HFF-Myc (cell line): ENCODE measurements at regions not wholly inside any gene's neighbourhood (a gene's known extent, or its start where the extent isn't known, plus 50 kb on each side); places are given as distances from the start of the nearest gene placed in this dataset.

Experiments used
- DNase-seq: peaks from one replicate; pipeline ENCODE4 v3.0.0-alpha.2; 2011; ENCODE audit warnings: low read depth; ENCODE audit errors: extremely low read depth
- H3K4me3 ChIP-seq: replicated peaks from 2 replicates; pipeline ENCODE4 v1.5.1; 2011; ENCODE audit warnings: low read depth, mild to moderate bottlenecking, control low read depth, low read length
- TF ChIP-seq, protein P1 (sequence below): IDR thresholded peaks from 2 replicates; pipeline ENCODE4 v1.5.1; 2012; ENCODE audit warnings: mild to moderate bottlenecking, low read depth, low read length, control low read depth; ENCODE audit errors: missing control alignments

DNA sequence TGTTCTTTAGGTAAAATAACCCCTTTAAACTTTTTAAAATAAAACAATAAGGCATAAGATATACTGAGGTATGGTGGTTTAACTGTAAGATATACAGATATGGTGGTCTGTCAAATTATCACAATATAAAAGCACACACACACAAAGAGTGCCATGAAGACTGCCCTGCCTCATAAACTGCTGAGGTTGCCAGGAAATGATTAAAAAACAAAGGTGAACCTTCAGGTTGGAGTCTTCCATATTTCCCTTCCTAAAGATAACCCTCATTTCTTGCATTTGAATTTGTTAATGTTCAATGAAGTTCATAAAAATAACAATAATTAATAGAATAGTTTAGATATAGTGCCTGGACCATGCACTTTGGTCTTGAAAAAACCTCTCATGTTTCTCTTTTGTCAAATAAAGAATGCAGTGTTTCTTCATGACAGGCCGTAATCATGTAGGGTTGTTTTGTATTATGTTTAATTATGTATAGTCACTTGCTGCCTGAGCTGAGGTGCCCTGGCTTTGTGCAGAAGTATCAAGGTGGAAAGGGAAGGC is 123.6 kb upstream of the B3GALT2 start:
- H3K4me3 ChIP-seq, result no peak overlapping the region
- DNase-seq, result no peak
- TF ChIP-seq, protein P1, sequence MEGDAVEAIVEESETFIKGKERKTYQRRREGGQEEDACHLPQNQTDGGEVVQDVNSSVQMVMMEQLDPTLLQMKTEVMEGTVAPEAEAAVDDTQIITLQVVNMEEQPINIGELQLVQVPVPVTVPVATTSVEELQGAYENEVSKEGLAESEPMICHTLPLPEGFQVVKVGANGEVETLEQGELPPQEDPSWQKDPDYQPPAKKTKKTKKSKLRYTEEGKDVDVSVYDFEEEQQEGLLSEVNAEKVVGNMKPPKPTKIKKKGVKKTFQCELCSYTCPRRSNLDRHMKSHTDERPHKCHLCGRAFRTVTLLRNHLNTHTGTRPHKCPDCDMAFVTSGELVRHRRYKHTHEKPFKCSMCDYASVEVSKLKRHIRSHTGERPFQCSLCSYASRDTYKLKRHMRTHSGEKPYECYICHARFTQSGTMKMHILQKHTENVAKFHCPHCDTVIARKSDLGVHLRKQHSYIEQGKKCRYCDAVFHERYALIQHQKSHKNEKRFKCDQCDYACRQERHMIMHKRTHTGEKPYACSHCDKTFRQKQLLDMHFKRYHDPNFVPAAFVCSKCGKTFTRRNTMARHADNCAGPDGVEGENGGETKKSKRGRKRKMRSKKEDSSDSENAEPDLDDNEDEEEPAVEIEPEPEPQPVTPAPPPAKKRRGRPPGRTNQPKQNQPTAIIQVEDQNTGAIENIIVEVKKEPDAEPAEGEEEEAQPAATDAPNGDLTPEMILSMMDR, result no peak

DNA sequence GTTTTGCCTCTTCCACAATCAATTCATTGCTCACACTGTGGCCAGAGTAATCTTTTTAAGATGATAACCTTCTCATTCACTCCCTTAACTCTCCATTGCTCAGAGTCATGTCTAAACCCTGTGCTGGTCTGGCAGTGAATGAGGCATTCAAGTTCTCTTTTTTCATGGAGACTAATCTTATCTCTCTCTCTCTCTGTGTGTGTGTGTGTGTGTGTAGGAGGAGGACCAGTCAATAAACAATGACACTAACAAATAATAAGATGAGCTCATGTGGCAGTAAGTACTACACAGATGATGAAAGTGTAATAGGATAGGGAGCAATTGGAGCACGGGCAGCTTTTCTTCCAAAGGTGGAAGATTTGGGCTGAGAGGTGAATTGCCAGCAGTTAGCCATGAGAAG is 122.0 kb upstream of the B3GALT2 start:
- DNase-seq, result no peak
- no peak overlapping the region for H3K4me3 ChIP-seq
- TF ChIP-seq, protein P1, result no peak

DNA sequence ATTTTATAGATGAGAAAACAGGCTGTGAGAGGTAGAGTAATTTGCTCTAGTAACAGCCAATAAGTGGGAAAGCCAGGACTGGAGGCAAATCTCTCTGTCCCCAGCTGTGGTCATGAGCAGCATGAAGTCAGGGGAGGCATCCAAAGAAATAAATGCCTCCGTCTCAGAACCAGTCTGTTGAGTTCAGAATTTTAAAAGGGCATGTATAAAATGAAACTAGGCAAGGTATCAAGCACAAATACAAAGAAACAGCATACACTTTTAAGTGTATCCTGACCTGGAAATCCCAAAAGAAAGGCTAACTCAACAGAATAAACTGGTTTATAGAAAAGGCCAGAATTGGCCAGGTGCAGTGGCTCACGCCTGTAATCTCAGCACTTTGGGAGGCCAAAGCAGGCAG is 120.0 kb upstream of the B3GALT2 start:
- H3K4me3 ChIP-seq, result no peak overlapping the region
- DNase-seq, result no peak
- TF ChIP-seq, protein P1, result no peak
